ENCODE measurements at regions not wholly inside any gene's neighbourhood (a gene's known extent, or its start where the extent isn't known, plus 50 kb on each side); places are given as distances from the start of the nearest gene placed in this dataset.

- TF ChIP-seq POLR2A (IDR thresholded peaks at IDR 0.05) = no peak
- no peak for TF ChIP-seq CTCF (IDR thresholded peaks at IDR 0.05 in 8 of 11, conservative IDR thresholded peaks at IDR 0.05 in 3 of 11)
- TF ChIP-seq POLR2AphosphoS5 (IDR thresholded peaks at IDR 0.05) = no peak
Observed at GRCh38 chr5:71976449-71976848, 130.8 kb upstream of the MAP1B start.

All from spleen (tissue), 7 donors.